ENCODE measurements at regions not wholly inside any gene's neighbourhood (a gene's known extent, or its start where the extent isn't known, plus 50 kb on each side); places are given as distances from the start of the nearest gene placed in this dataset.
A peak's percentile ranks its signal among the peaks of the same experiment; 100 is the strongest.
"Not testable (repeated sequence)": the region's sequence is repeated elsewhere in the genome, so short reads cannot be mapped to it uniquely, and the experiment has no call there.

DNA sequence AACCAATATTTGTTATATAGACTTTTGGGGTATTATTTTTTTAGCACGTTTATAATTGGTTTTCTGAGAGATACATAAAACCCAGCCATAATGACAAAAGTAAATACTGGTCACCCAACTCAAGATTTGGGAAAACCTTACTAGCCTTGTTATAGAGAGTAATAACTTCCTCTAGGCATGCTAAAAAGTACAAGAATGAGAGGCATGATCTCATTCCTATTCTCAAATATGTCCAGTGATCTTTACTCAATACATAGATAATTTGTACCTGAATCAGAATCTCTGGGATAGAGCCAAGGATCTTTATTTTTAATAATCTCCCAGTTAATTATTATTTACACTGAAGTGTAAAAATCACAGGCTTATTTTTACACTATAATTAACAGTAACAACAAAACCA, 395.5 kb downstream of the TGIF2LY start:
- DNase-seq: not testable (repeated sequence)

DNA sequence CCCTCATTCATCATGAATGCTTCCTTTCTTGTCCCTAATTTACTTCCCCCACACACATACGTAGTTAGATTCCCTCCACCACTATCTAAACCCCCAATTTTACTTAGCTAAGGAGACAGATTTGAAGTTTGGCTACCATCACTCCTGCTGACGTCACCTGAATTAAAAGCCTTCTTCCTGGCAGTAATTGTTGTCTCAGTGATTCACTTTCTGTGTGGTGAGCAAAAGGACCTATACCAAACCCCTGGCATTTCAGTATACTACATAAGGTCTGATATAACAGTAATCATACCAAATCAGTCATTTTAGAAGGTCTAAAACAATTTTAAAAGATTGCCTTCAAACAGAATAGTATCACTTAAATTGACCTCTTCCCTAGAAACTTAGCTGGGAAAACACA, 396.1 kb downstream of the TGIF2LY start:
- DNase-seq: not testable (repeated sequence)

DNA sequence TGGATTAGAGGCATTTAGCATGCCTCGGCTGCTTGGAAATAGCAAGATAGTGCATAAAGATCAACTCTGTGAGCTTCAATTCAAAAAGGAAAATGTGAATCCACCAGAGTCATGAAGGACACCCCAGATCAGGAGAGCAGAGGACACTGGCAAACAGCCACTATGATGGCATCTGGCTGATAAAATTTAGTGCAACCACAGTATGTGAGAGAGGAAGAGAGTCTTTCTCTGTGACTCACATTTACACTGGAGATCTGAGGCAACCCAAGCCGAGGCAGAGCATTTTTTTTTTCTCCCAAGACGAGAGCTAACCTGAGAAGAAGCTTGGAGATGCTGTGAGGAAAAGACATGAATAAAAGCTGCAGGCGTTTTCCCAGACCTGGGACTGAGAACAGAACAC, 401.9 kb downstream of the TGIF2LY start:
- DNase-seq: peak; percentile 0 to 49

DNA sequence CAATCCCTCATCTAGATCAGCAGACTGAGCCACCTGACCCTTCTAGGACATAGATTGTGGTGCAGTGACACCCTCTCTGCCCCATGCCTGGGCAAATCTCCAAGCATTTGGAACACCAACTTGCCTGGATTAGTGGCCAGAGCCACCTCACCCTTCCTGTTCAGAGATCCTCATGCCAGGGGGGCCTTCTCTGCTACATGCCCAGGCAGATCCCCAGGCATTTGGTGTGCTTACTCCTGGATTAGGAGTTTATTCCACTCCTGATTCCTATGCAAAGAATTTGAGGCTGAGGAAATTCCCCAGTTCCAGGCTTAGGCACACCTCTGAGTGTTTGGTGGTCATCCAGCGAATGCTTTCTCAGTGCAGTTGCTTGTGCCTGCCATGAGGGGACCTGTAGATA, 402.9 kb downstream of the TGIF2LY start:
- DNase-seq: not testable (repeated sequence)

Data from erythroblast (primary cell).